Right lobe of liver (tissue), 6 donors: ENCODE measurements at regions not wholly inside any gene's neighbourhood (a gene's known extent, or its start where the extent isn't known, plus 50 kb on each side); places are given as distances from the start of the nearest gene placed in this dataset.

Experiments used
- ATAC-seq, 4 donors: fragments of 200-7000 bp; cut with Tn5 transposase; one replicate each; pipeline ENCODE4 v1.9.1; 2020; ENCODE audit warnings: mild to moderate bottlenecking in 4 of 4, moderate library complexity in 4 of 4
- DNase-seq, 3 donors: peaks; one replicate each; pipeline ENCODE4 v3.0.0-alpha.2; 2020
- H3K27ac ChIP-seq, 3 donors: fragments of 200-600 bp; one replicate each; pipeline ENCODE4 v1.8.0; 2022
- H3K27me3 ChIP-seq, 2 donors: fragments of 200-600 bp; one replicate each; pipeline ENCODE4 v1.8.0; 2022
- H3K36me3 ChIP-seq, 4 donors: fragments of 200-600 bp; sonication (generic) in 1 of 4; one replicate each; pipeline versions ENCODE4 v1.5.1 to v1.8.0; 2017 to 2022; ENCODE audit warnings: control low read depth in 1 of 4
- H3K4me1 ChIP-seq, 4 donors: fragments of 200-600 bp; sonication (generic) in 1 of 4; one replicate each; pipeline versions ENCODE4 v1.5.1 to v1.8.0; 2017 to 2022; ENCODE audit warnings: control low read depth in 1 of 4
- H3K4me3 ChIP-seq, 3 donors: fragments of 200-600 bp; one replicate each; pipeline ENCODE4 v1.8.0; 2022
- H3K9me3 ChIP-seq, 4 donors: fragments of 200-600 bp; sonication (generic) in 1 of 4; one replicate each; pipeline versions ENCODE4 v1.5.1 to v1.8.0; 2017 to 2022; ENCODE audit warnings: control low read depth in 1 of 4
- CTCF ChIP-seq, 4 donors: fragments of 200-600 bp in 3 of 4; fragments of 450-650 bp in 1 of 4; IDR thresholded peaks; one replicate each; pipeline versions ENCODE4 v1.5.1 to v1.8.0; 2016 to 2022; ENCODE audit warnings: antibody characterized with exemption in 4 of 4, mild to moderate bottlenecking in 2 of 4
- POLR2A ChIP-seq: fragments of 450-650 bp; IDR thresholded peaks from one replicate; pipeline ENCODE4 v1.6.1; 2017; ENCODE audit warnings: antibody characterized with exemption, mild to moderate bottlenecking
- WGBS: methylation state at CpG from one replicate; pipeline ENCODE4 v1.1.6; 2018; ENCODE audit warnings: low coverage, low lambda C conversion rate; ENCODE audit not compliant: insufficient coverage; ENCODE audit errors: missing lambda C conversion rate; 5-methylcytosine and 5-hydroxymethylcytosine counted together
- intact Hi-C, 2 donors: fragments of 100-400 bp; cut with DNase I; formaldehyde crosslinking; loops; one replicate each; pipeline versions ENCODE4 v1.11.2 to v1.14.1; 2022
- donor health status: DM: no; HTN: yes; CAD: no.
- donor health status: DM: no; HTN: no; CAD: no.
- donor health status: DM: no; HTN: no; CAD: no.
- donor health status: DM: no; HTN: yes; CAD: no.
- donor health status: DM: no; HTN: yes; CAD: no.

GRCh38 chr18:56235071-56235470 is 403.3 kb downstream of the TXNL1 start:
- Histone ChIP-seq H3K27ac (no peak overlapping the region), H3K36me3 (no peaks in the 10 kb centered on the region), H3K4me1 (no peaks in the 10 kb centered on the region), H3K4me3 (no peak overlapping the region), H3K9me3 (no peaks in the 10 kb centered on the region), H3K27me3 (no peaks in the 10 kb centered on the region)
- WGBS, result 60% methylated on average over 5 of the region's 6 CpGs
- DNase-seq (no peak), ATAC-seq (no peak)
- TF ChIP-seq CTCF (IDR thresholded peaks at IDR 0.05) (no peak), POLR2A (no peak)
- intact Hi-C loops, result no loop called here

GRCh38 chr18:56233595-56233994 is 404.8 kb downstream of the TXNL1 start:
- Histone ChIP-seq H3K27ac (no peak overlapping the region), H3K27me3 (no peaks in the 10 kb centered on the region), H3K9me3 (no peaks in the 10 kb centered on the region), H3K36me3 (no peaks in the 10 kb centered on the region), H3K4me1 (no peaks in the 10 kb centered on the region), H3K4me3 (no peak overlapping the region)
- WGBS, result 67% methylated on average over 2 of the region's 2 CpGs
- intact Hi-C loops, result no loop called here
- ATAC-seq (no peak), DNase-seq (no peak)
- TF ChIP-seq CTCF (IDR thresholded peaks at IDR 0.05) (no peak), POLR2A (no peak)

- H3K9me3 ChIP-seq, result no peaks in the 10 kb centered on the region
- H3K4me3 ChIP-seq, result no peak overlapping the region
- TF ChIP-seq POLR2A, result no peak
- no peaks in the 10 kb centered on the region for H3K27me3 ChIP-seq
- ATAC-seq (no peak), DNase-seq (no peak)
- no peaks in the 10 kb centered on the region for H3K4me1 ChIP-seq
- no peaks in the 10 kb centered on the region for H3K36me3 ChIP-seq
- 65% methylated on average over 5 of the region's 5 CpGs for WGBS
- intact Hi-C loops, result no loop called here
- no peak overlapping the region for H3K27ac ChIP-seq
Measured at GRCh38 chr18:56226025-56226424, 412.4 kb downstream of the TXNL1 start.

- Histone ChIP-seq H3K36me3 (no peaks in the 10 kb centered on the region), H3K27me3 (no peaks in the 10 kb centered on the region), H3K4me3 (no peak overlapping the region), H3K27ac (no peak overlapping the region), H3K9me3 (no peaks in the 10 kb centered on the region), H3K4me1 (no peaks in the 10 kb centered on the region)
- no peak for DNase-seq
- intact Hi-C loops, result no loop called here
- TF ChIP-seq POLR2A, result no peak
- TF ChIP-seq CTCF (IDR thresholded peaks at IDR 0.05), result no peak
- WGBS, result 67% methylated on average over 8 of the region's 8 CpGs
- ATAC-seq, result no peak
Measured at GRCh38 chr18:56224669-56225561, 413.5 kb downstream of the TXNL1 start.

- H3K27ac ChIP-seq, result no peak overlapping the region
- no peak for TF ChIP-seq POLR2A
- no peak for TF ChIP-seq CTCF (IDR thresholded peaks at IDR 0.05)
- no peaks in the 10 kb centered on the region for H3K36me3 ChIP-seq
- no peaks in the 10 kb centered on the region for H3K4me1 ChIP-seq
- intact Hi-C loops, result no loop called here
- H3K27me3 ChIP-seq, result no peaks in the 10 kb centered on the region
- H3K4me3 ChIP-seq, result no peak overlapping the region
- 73% methylated on average over 5 of the region's 5 CpGs for WGBS
- DNase-seq (no peak), ATAC-seq (no peak)
- no peaks in the 10 kb centered on the region for H3K9me3 ChIP-seq
Measured at GRCh38 chr18:56221195-56222065, 417.0 kb downstream of the TXNL1 start.
